ENCODE measurements at regions not wholly inside any gene's neighbourhood (a gene's known extent, or its start where the extent isn't known, plus 50 kb on each side); places are given as distances from the start of the nearest gene placed in this dataset.

- no peaks in the 10 kb centered on the region for H3K36me3 ChIP-seq (ENCODE audit: control insufficient read depth, insufficient read depth, low read length)
- H3K27me3 ChIP-seq (ENCODE audit: control insufficient read depth, insufficient read depth, low read length): no peaks in the 10 kb centered on the region
- no peak overlapping the region for H3K27ac ChIP-seq (ENCODE audit: low read length)
- H3K4me1 ChIP-seq (ENCODE audit: control insufficient read depth, insufficient read depth, low read length): no peaks in the 10 kb centered on the region
- no peaks in the 10 kb centered on the region for H3K9me3 ChIP-seq (ENCODE audit: control insufficient read depth, low read depth, low read length)
- DNase-seq: no peak
- no peak overlapping the region for H3K4me3 ChIP-seq (ENCODE audit: low read length)
Measured at GRCh38 chr11:91967026-91967690, 257.5 kb upstream of the FAT3 start.

GRCh38 chr11:91966368-91966767 is 258.2 kb upstream of the FAT3 start:
- no peaks in the 10 kb centered on the region for H3K4me1 ChIP-seq (ENCODE audit: control insufficient read depth, insufficient read depth, low read length)
- no peak overlapping the region for H3K4me3 ChIP-seq (ENCODE audit: low read length)
- H3K27ac ChIP-seq (ENCODE audit: low read length): no peak overlapping the region
- DNase-seq: no peak
- WGBS (ENCODE audit: insufficient coverage, low lambda C conversion rate): no CpG with 5 or more reads among the region's 1 CpG
- no peaks in the 10 kb centered on the region for H3K27me3 ChIP-seq (ENCODE audit: control insufficient read depth, insufficient read depth, low read length)
- no peaks in the 10 kb centered on the region for H3K36me3 ChIP-seq (ENCODE audit: control insufficient read depth, insufficient read depth, low read length)
- no peaks in the 10 kb centered on the region for H3K9me3 ChIP-seq (ENCODE audit: control insufficient read depth, low read depth, low read length)

GRCh38 chr11:91960770-91961169 is 263.8 kb upstream of the FAT3 start:
- H3K27ac ChIP-seq (ENCODE audit: low read length): no peak overlapping the region
- no peak for DNase-seq
- no peaks in the 10 kb centered on the region for H3K4me1 ChIP-seq (ENCODE audit: control insufficient read depth, insufficient read depth, low read length)
- no peaks in the 10 kb centered on the region for H3K36me3 ChIP-seq (ENCODE audit: control insufficient read depth, insufficient read depth, low read length)
- WGBS (ENCODE audit: insufficient coverage, low lambda C conversion rate): 93% methylated on average over 3 of the region's 3 CpGs
- H3K9me3 ChIP-seq (ENCODE audit: control insufficient read depth, low read depth, low read length): peaks cover 4% of the 10 kb centered on the region
- no peak overlapping the region for H3K4me3 ChIP-seq (ENCODE audit: low read length)
- H3K27me3 ChIP-seq (ENCODE audit: control insufficient read depth, insufficient read depth, low read length): no peaks in the 10 kb centered on the region

- H3K27ac ChIP-seq (ENCODE audit: low read length): no peak overlapping the region
- no peaks in the 10 kb centered on the region for H3K4me1 ChIP-seq (ENCODE audit: control insufficient read depth, insufficient read depth, low read length)
- no peaks in the 10 kb centered on the region for H3K27me3 ChIP-seq (ENCODE audit: control insufficient read depth, insufficient read depth, low read length)
- peaks cover 4% of the 10 kb centered on the region for H3K9me3 ChIP-seq (ENCODE audit: control insufficient read depth, low read depth, low read length)
- H3K36me3 ChIP-seq (ENCODE audit: control insufficient read depth, insufficient read depth, low read length): no peaks in the 10 kb centered on the region
- WGBS (ENCODE audit: insufficient coverage, low lambda C conversion rate): no CpG with 5 or more reads among the region's 3 CpGs
- H3K4me3 ChIP-seq (ENCODE audit: low read length): no peak overlapping the region
- DNase-seq: no peak
Measured at GRCh38 chr11:91959411-91959810, 265.2 kb upstream of the FAT3 start.

GRCh38 chr11:91956711-91957110 is 267.9 kb upstream of the FAT3 start:
- no peak for DNase-seq
- no peaks in the 10 kb centered on the region for H3K27me3 ChIP-seq (ENCODE audit: control insufficient read depth, insufficient read depth, low read length)
- peaks cover 4% of the 10 kb centered on the region for H3K9me3 ChIP-seq (ENCODE audit: control insufficient read depth, low read depth, low read length)
- WGBS (ENCODE audit: insufficient coverage, low lambda C conversion rate): no CpG with 5 or more reads among the region's 1 CpG
- no peak overlapping the region for H3K27ac ChIP-seq (ENCODE audit: low read length)
- no peak overlapping the region for H3K4me3 ChIP-seq (ENCODE audit: low read length)
- no peaks in the 10 kb centered on the region for H3K4me1 ChIP-seq (ENCODE audit: control insufficient read depth, insufficient read depth, low read length)
- no peaks in the 10 kb centered on the region for H3K36me3 ChIP-seq (ENCODE audit: control insufficient read depth, insufficient read depth, low read length)

GRCh38 chr11:91955206-91955605 is 269.4 kb upstream of the FAT3 start:
- Histone ChIP-seq H3K4me1 (ENCODE audit: control insufficient read depth, insufficient read depth, low read length) (no peaks in the 10 kb centered on the region), H3K36me3 (ENCODE audit: control insufficient read depth, insufficient read depth, low read length) (no peaks in the 10 kb centered on the region), H3K27me3 (ENCODE audit: control insufficient read depth, insufficient read depth, low read length) (no peaks in the 10 kb centered on the region), H3K9me3 (ENCODE audit: control insufficient read depth, low read depth, low read length) (peaks cover 4% of the 10 kb centered on the region), H3K27ac (ENCODE audit: low read length) (no peak overlapping the region), H3K4me3 (ENCODE audit: low read length) (no peak overlapping the region)
- DNase-seq: no peak
- no CpG with 5 or more reads among the region's 1 CpG for WGBS (ENCODE audit: insufficient coverage, low lambda C conversion rate)

- Histone ChIP-seq H3K27me3 (ENCODE audit: control insufficient read depth, insufficient read depth, low read length) (no peaks in the 10 kb centered on the region), H3K4me3 (ENCODE audit: low read length) (no peak overlapping the region), H3K27ac (ENCODE audit: low read length) (no peak overlapping the region), H3K9me3 (ENCODE audit: control insufficient read depth, low read depth, low read length) (no peaks in the 10 kb centered on the region), H3K4me1 (ENCODE audit: control insufficient read depth, insufficient read depth, low read length) (no peaks in the 10 kb centered on the region), H3K36me3 (ENCODE audit: control insufficient read depth, insufficient read depth, low read length) (no peaks in the 10 kb centered on the region)
- DNase-seq: no peak
- no CpG with 5 or more reads among the region's 5 CpGs for WGBS (ENCODE audit: insufficient coverage, low lambda C conversion rate)
Measured at GRCh38 chr11:91952056-91952455, 272.6 kb upstream of the FAT3 start.

- Histone ChIP-seq H3K27ac (ENCODE audit: low read length) (no peak overlapping the region), H3K4me1 (ENCODE audit: control insufficient read depth, insufficient read depth, low read length) (no peaks in the 10 kb centered on the region), H3K4me3 (ENCODE audit: low read length) (no peak overlapping the region), H3K9me3 (ENCODE audit: control insufficient read depth, low read depth, low read length) (no peaks in the 10 kb centered on the region), H3K36me3 (ENCODE audit: control insufficient read depth, insufficient read depth, low read length) (no peaks in the 10 kb centered on the region), H3K27me3 (ENCODE audit: control insufficient read depth, insufficient read depth, low read length) (no peaks in the 10 kb centered on the region)
- DNase-seq: no peak
- no CpG with 5 or more reads among the region's 2 CpGs for WGBS (ENCODE audit: insufficient coverage, low lambda C conversion rate)
Measured at GRCh38 chr11:91947215-91947820, 277.3 kb upstream of the FAT3 start.

- Histone ChIP-seq H3K27me3 (ENCODE audit: control insufficient read depth, insufficient read depth, low read length) (no peaks in the 10 kb centered on the region), H3K36me3 (ENCODE audit: control insufficient read depth, insufficient read depth, low read length) (no peaks in the 10 kb centered on the region), H3K27ac (ENCODE audit: low read length) (no peak overlapping the region), H3K9me3 (ENCODE audit: control insufficient read depth, low read depth, low read length) (no peaks in the 10 kb centered on the region), H3K4me1 (ENCODE audit: control insufficient read depth, insufficient read depth, low read length) (no peaks in the 10 kb centered on the region), H3K4me3 (ENCODE audit: low read length) (no peak overlapping the region)
- WGBS (ENCODE audit: insufficient coverage, low lambda C conversion rate): no CpG with 5 or more reads among the region's 1 CpG
- no peak for DNase-seq
Measured at GRCh38 chr11:91946397-91946951, 278.1 kb upstream of the FAT3 start.

GRCh38 chr11:91935120-91935519 is 289.5 kb upstream of the FAT3 start:
- Histone ChIP-seq H3K4me3 (ENCODE audit: low read length) (no peak overlapping the region), H3K27ac (ENCODE audit: low read length) (no peak overlapping the region), H3K36me3 (ENCODE audit: control insufficient read depth, insufficient read depth, low read length) (no peaks in the 10 kb centered on the region)

More at GRCh38 chr11:91935120-91935519, 289.5 kb upstream of the FAT3 start:
- Histone ChIP-seq H3K4me1 (ENCODE audit: control insufficient read depth, insufficient read depth, low read length) (no peaks in the 10 kb centered on the region), H3K27me3 (ENCODE audit: control insufficient read depth, insufficient read depth, low read length) (no peaks in the 10 kb centered on the region), H3K9me3 (ENCODE audit: control insufficient read depth, low read depth, low read length) (no peaks in the 10 kb centered on the region)
- no peak for DNase-seq
- WGBS (ENCODE audit: insufficient coverage, low lambda C conversion rate): 100% methylated on average over 1 of the region's 3 CpGs
